ENCODE measurements at regions not wholly inside any gene's neighbourhood (a gene's known extent, or its start where the extent isn't known, plus 50 kb on each side); places are given as distances from the start of the nearest gene placed in this dataset.
"Not testable (repeated sequence)": the region's sequence is repeated elsewhere in the genome, so short reads cannot be mapped to it uniquely, and the experiment has no call there.

DNA sequence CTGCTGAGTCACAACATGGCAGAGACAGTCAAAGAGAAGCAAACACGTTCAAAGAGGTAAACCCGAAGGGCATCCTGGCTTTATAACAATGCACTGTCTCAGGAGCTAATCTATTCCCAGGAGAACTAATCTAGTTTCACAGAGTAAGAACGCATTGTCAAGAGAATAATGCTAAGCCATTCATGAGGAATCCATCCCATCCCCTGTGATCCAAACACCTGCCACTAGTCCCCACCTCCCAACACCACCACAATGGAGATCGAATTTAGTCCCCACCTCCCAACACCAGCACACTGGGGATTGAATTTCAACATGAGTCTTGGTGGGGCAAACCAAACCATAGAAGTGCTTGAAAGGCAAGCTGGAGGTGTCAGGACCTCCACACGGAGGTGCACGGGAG, 231.5 kb upstream of the ID4 start:
- Mint-ChIP-seq H3K4me3 (no peak overlapping the region), H3K27ac (no peak overlapping the region), H3K4me1 (no peaks in the 10 kb centered on the region), H3K9me3 (peaks cover 2% of the 10 kb centered on the region), H3K36me3 (no peaks in the 10 kb centered on the region), H3K27me3 (no peaks in the 10 kb centered on the region)
- ATAC-seq (ENCODE audit: low read depth) (no peak), DNase-seq (no peak)
- POLR2A ChIA-PET: no interaction called here

DNA sequence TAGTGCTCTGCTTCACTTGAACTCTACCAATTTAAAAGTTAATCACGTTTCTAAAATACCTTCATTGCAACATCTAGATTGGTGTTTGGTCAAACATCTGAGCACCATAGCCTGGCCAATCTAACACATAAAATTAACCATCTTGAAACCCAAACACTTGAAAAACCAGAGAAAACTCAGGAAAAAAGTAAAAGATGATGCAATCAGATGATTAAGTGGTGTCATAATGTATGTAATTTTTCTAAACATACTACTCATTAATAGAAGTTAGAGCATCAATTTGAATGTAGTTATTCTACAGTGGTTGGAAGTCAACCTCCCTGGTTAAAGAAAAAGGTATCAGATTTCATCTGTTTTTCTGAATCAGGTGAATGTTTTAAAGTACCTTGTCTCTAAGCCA, 228.6 kb upstream of the ID4 start:
- DNase-seq: no peak
- no peak for ATAC-seq (ENCODE audit: low read depth)
- no peak overlapping the region for H3K4me3 Mint-ChIP-seq
- H3K9me3 Mint-ChIP-seq: peaks cover 2% of the 10 kb centered on the region
- no peak overlapping the region for H3K27ac Mint-ChIP-seq
- POLR2A ChIA-PET: no interaction called here
- H3K4me1 Mint-ChIP-seq: no peaks in the 10 kb centered on the region
- no peaks in the 10 kb centered on the region for H3K36me3 Mint-ChIP-seq
- no peaks in the 10 kb centered on the region for H3K27me3 Mint-ChIP-seq

DNA sequence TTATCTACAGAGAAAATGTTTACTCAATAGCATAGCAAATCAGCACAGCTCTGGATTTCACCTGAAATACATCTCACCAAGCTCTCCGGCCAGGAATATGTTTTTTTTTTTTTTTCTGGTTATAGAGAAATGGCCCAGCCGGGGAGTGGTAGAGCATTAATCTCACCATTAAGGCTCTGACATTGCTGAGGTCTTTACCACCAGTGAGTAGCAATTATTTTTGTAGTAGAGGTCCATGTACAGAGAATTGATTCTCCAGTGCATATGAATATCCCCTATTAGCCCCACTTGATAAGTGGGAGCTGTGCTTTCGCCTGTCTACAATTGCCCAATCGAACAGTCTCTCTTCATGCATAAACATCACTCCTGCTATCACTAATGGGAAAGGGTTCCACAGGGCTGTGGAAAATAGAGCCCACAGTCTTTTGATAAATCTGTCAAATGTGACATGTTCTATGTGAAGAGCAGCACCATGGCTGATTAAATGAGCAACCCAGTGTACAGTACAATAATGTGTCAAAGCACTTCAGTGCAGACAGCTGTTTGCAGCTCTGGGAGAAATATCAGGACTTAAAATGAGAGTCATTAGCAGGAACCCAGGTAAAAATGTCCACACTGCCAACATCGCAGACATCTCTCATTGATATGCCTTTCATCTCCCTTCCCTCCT, 227.1 kb upstream of the ID4 start:
- H3K4me3 Mint-ChIP-seq: no peak overlapping the region
- POLR2A ChIA-PET: no interaction called here
- ATAC-seq (ENCODE audit: low read depth) (no peak), DNase-seq (no peak)
- peaks cover 2% of the 10 kb centered on the region for H3K9me3 Mint-ChIP-seq
- no peak overlapping the region for H3K27ac Mint-ChIP-seq
- H3K36me3 Mint-ChIP-seq: no peaks in the 10 kb centered on the region
- no peaks in the 10 kb centered on the region for H3K4me1 Mint-ChIP-seq
- no peaks in the 10 kb centered on the region for H3K27me3 Mint-ChIP-seq

DNA sequence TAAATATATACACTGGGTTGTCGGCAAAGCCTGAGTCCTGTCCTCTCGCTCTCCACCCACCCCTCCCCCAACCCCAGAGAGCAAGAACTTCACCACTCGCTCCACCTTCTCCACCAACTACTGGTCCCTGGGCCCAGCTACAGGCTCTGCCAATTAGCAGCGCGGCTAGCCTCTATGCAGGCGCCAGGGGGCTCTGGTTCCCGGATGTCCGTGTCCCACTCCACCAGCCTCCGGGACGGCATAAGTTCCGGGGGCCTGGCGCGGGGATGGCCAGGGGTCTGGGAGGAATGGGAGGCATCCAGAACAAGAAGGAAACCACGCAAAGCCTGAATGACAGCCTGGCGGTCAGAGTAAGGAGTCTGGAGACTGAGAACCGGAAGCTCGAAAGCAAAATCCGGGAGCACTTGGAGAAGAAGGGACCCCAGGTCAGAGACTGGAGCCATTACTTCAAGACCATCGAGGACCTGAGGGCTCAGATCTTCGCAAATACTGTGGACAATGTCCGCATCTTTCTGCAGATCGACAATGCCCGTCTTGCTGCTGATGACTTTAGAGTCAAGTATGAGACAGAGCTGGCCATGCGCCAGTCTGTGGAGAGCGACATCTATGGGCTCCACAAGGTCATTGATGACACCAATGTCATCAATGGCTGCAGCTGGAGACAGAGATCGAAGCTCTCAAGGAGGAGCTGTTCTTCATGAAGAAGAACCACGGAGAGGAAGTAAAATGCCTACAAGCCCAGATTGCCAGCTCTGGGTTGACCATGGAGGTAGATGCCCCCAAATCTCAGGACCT, 224.3 kb upstream of the ID4 start:
- H3K27ac Mint-ChIP-seq; H3K4me1 Mint-ChIP-seq; DNase-seq; H3K9me3 Mint-ChIP-seq; ATAC-seq (ENCODE audit: low read depth); H3K4me3 Mint-ChIP-seq; POLR2A ChIA-PET; H3K27me3 Mint-ChIP-seq; H3K36me3 Mint-ChIP-seq: not testable (repeated sequence)

DNA sequence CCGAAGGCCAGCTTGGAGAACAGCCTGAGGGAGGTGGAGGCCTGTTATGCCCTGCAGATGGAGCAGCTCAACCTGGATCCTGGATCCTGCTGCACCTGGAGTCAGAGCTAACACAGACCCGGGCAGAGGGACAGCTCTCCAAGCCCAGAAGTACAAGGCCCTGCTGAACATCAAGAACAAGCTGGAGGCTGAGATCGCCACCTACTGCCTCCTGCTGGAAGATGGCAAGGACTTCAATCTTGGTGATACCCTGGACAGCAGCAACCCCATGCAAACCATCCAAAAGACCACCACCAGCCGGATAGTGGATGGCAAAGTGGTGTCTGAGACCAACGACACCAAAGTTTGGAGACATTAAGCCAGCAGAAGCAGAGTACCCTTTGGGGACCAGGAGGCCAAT, 223.5 kb upstream of the ID4 start:
- H3K4me1 Mint-ChIP-seq: no peaks in the 10 kb centered on the region
- ATAC-seq (ENCODE audit: low read depth) (no peak), DNase-seq (no peak)
- H3K36me3 Mint-ChIP-seq: no peaks in the 10 kb centered on the region
- no peak overlapping the region for H3K4me3 Mint-ChIP-seq
- peaks cover 11% of the 10 kb centered on the region for H3K9me3 Mint-ChIP-seq
- no peaks in the 10 kb centered on the region for H3K27me3 Mint-ChIP-seq
- POLR2A ChIA-PET: no interaction called here
- no peak overlapping the region for H3K27ac Mint-ChIP-seq

DNA sequence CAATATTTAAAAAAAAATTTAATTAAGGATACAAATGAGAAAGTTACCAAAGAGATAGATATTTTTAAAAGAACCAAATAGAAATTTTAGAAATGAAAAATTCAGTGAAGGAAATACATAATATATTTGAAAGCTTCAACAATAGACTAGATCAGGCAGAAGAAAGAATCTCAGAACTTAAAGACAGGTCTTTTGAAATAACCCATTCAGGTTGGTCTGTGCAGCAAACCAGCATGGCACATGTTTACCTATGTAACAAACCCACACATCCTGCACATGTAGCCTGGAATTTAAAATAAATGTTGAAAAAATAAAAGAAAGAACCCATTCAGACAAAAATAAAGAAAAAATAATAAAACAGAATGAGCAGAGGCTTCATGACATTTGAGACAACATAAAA, 221.1 kb upstream of the ID4 start:
- ATAC-seq (ENCODE audit: low read depth) (no peak), DNase-seq (no peak)
- no peaks in the 10 kb centered on the region for H3K36me3 Mint-ChIP-seq
- POLR2A ChIA-PET: no interaction called here
- H3K27me3 Mint-ChIP-seq: no peaks in the 10 kb centered on the region
- no peak overlapping the region for H3K4me3 Mint-ChIP-seq
- no peaks in the 10 kb centered on the region for H3K4me1 Mint-ChIP-seq
- H3K27ac Mint-ChIP-seq: no peak overlapping the region
- H3K9me3 Mint-ChIP-seq: peaks cover 11% of the 10 kb centered on the region

DNA sequence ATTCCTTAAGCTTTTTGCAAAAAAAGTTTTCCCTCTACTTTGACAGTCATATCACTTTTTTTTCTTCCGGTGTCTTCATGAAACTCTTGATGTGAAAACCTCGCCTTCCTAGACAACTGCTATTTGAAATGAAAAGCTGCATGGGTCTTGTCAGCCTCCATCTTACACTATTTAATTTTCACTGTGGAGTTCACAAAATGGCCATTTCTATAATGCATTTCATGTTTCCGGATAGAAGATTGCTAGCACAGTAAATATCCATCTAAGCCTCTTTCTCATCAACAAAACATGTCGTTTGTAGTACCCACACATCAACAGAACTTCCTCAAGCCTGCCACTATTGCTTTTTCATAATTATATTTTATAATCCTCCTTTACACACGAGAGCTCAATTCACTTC, 204.9 kb upstream of the ID4 start:
- POLR2A ChIA-PET: no interaction called here
- Mint-ChIP-seq H3K27ac (no peak overlapping the region), H3K9me3 (peaks cover 2% of the 10 kb centered on the region), H3K4me1 (no peaks in the 10 kb centered on the region), H3K4me3 (no peak overlapping the region), H3K27me3 (no peaks in the 10 kb centered on the region), H3K36me3 (no peaks in the 10 kb centered on the region)
- ATAC-seq (ENCODE audit: low read depth) (no peak), DNase-seq (no peak)

DNA sequence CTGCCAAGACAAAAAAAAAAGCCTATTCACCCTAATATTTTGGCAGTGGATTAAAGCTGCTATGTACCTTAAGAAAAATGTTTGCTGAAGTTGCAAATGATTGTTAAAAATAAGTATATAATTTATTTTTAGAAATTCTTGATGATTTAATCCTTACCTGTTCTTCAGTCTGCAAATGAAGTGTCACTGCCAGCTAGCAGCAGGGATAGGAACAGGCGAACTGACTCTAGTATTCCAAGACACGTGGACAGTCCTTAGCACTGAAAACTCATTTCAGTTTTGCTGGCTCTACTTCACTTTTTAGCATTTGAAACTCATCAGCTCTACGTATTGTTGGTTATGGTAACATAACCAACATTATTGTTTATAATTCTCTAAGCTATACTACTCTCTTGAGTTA, 204.4 kb upstream of the ID4 start:
- POLR2A ChIA-PET: no interaction called here
- Mint-ChIP-seq H3K9me3 (peaks cover 2% of the 10 kb centered on the region), H3K27ac (no peak overlapping the region), H3K27me3 (no peaks in the 10 kb centered on the region), H3K4me1 (no peaks in the 10 kb centered on the region), H3K4me3 (no peak overlapping the region), H3K36me3 (no peaks in the 10 kb centered on the region)
- ATAC-seq (ENCODE audit: low read depth): no peak
- no peak for DNase-seq

DNA sequence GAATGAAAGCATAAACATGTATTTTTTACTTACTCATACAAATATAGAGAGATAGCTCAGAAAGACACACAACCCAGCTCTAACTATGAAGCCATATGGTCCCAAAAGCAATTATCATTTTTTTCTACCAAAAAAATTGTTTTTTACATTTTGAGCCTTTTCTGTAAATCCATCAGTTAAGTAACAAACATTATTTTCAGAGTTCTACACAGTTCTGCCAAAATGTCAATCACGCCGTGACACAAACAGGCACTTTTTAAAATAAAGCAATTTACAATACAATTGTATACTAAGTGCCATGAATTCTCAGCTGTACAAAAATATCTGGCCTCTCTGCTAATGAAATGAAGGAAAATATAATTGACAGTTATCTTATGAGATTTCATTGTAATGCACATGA, 201.4 kb upstream of the ID4 start:
- Mint-ChIP-seq H3K27me3 (no peaks in the 10 kb centered on the region), H3K4me3 (no peak overlapping the region), H3K27ac (no peak overlapping the region), H3K9me3 (peaks cover 5% of the 10 kb centered on the region), H3K36me3 (no peaks in the 10 kb centered on the region), H3K4me1 (no peaks in the 10 kb centered on the region)
- DNase-seq: no peak
- ATAC-seq (ENCODE audit: low read depth): no peak
- POLR2A ChIA-PET: no interaction called here

DNA sequence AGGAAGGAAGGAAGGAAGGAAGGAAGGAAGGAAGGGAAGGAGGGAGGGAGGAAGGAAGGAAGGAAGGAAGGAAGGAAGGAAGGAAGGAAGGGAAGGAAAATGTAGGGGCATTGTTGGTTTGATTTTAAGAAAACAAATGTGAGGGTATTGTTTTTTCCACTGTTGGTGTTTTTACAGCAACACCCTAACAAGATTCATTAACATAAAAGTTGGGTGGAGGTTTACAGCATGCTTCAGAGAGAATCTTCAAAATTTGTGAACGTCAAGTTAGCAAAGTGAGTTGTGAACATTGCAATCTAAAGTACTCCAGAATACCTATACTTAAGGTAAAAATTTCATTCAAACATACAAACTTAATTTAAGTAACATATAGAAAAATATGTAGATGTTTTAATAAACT, 200.2 kb upstream of the ID4 start:
- H3K27ac Mint-ChIP-seq: no peak overlapping the region
- POLR2A ChIA-PET: no interaction called here
- no peaks in the 10 kb centered on the region for H3K36me3 Mint-ChIP-seq

DNA sequence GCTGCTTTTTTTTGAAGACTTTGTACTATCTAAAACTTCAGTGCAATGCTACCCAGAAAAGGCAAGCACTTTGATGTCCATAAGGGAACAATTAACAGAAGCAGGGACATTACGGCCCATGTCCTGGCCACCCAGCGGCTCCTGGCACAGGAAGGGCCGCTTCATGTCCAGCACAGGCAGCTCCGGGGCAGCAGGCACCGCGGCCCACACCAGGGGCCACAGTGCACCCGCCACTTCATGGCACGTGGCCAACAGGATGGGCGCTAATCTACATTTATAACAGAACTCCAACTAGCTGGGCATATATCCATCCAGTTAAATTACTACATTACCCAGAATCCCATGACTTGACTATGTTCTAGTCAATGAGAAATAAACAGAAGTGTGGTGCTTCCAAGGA, 198.2 kb upstream of the ID4 start:
- no peak overlapping the region for H3K27ac Mint-ChIP-seq
- no peaks in the 10 kb centered on the region for H3K4me1 Mint-ChIP-seq
- ATAC-seq (ENCODE audit: low read depth) (no peak), DNase-seq (no peak)
- POLR2A ChIA-PET: no interaction called here
- H3K27me3 Mint-ChIP-seq: no peaks in the 10 kb centered on the region
- peaks cover 5% of the 10 kb centered on the region for H3K9me3 Mint-ChIP-seq
- no peaks in the 10 kb centered on the region for H3K36me3 Mint-ChIP-seq
- H3K4me3 Mint-ChIP-seq: no peak overlapping the region

More for the DNA sequence above, 200.2 kb upstream of the ID4 start:
- H3K9me3 Mint-ChIP-seq: peaks cover 5% of the 10 kb centered on the region
- no peak for ATAC-seq (ENCODE audit: low read depth)
- DNase-seq: no peak
- no peaks in the 10 kb centered on the region for H3K27me3 Mint-ChIP-seq
- H3K4me1 Mint-ChIP-seq: no peaks in the 10 kb centered on the region
- H3K4me3 Mint-ChIP-seq: no peak overlapping the region

DNA sequence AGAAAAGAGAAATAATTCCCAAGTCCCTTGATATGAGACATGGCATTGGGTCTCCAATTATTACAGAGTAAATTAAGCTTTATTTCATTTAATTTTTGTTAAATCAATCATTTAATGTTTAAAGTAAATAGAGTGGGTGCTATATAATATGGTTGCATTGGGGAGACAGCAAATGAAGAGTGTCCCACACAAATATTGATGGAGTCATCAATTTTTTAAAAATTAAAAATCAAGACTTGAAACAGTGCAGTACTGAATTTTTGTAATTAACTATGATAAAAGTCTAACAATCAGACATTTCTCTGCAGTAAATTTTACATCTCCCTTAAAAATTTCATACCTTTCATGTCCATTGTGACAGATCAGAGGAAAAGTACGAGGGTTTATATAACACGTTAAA, 193.9 kb upstream of the ID4 start:
- POLR2A ChIA-PET: no interaction called here
- no peak overlapping the region for H3K27ac Mint-ChIP-seq
- peaks cover under 1% of the 10 kb centered on the region for H3K9me3 Mint-ChIP-seq
- DNase-seq (no peak), ATAC-seq (ENCODE audit: low read depth) (no peak)
- no peaks in the 10 kb centered on the region for H3K36me3 Mint-ChIP-seq
- no peaks in the 10 kb centered on the region for H3K27me3 Mint-ChIP-seq
- no peak overlapping the region for H3K4me3 Mint-ChIP-seq
- no peaks in the 10 kb centered on the region for H3K4me1 Mint-ChIP-seq

DNA sequence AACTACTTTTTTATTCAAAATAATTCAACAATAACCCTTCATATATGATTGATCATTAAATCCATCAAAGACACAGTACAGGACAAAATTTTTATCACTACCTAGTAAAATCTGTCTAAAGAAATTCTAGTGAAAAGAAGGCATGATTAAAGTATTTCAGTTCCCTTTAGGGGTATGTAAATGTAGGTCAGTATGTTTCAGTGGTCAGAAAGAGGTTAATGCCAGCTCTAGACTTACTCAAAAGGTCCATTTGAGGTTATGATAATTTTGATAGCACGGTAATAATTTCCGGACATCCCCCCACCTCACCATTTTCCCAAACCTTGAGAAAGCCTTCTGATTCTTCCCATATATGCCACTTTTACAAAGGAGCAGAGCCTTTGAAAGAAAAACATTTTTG, 193.5 kb upstream of the ID4 start:
- ATAC-seq (ENCODE audit: low read depth): no peak
- no peak overlapping the region for H3K4me3 Mint-ChIP-seq
- no peaks in the 10 kb centered on the region for H3K27me3 Mint-ChIP-seq
- H3K27ac Mint-ChIP-seq: no peak overlapping the region
- POLR2A ChIA-PET: no interaction called here
- H3K4me1 Mint-ChIP-seq: no peaks in the 10 kb centered on the region
- no peaks in the 10 kb centered on the region for H3K9me3 Mint-ChIP-seq
- H3K36me3 Mint-ChIP-seq: no peaks in the 10 kb centered on the region
- DNase-seq: no peak

DNA sequence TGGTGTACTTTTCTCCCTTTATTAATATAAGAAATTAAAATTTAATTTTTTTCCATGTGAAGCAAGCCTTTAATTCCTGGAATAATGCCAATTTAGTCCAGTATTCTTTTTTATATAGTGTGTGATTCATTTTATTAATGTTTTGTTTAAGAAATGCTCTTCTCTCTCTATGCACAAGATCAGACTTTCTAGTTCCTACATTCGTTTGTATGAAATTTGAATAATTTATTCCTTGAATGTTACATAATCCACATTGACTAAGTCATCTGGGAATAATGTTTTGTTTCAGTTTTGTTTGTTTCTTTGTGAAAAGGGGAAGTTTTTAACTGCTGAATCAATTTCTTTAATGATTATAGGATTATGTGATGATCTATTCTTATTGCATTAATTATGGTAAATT, 181.4 kb upstream of the ID4 start:
- no peak overlapping the region for H3K4me3 Mint-ChIP-seq
- no peaks in the 10 kb centered on the region for H3K36me3 Mint-ChIP-seq
- H3K27ac Mint-ChIP-seq: no peak overlapping the region
- POLR2A ChIA-PET: no interaction called here
- no peaks in the 10 kb centered on the region for H3K9me3 Mint-ChIP-seq
- H3K27me3 Mint-ChIP-seq: no peaks in the 10 kb centered on the region
- DNase-seq (no peak), ATAC-seq (ENCODE audit: low read depth) (no peak)
- H3K4me1 Mint-ChIP-seq: no peaks in the 10 kb centered on the region

Data from activated naive CD8-positive, alpha-beta T cell treated with anti-CD3 and anti-CD28 coated beads, Interleukin-2, amount 10 ng/mL, durations not matched to agents 7 days and 5 days (primary cell).